ENCODE measurements at regions not wholly inside any gene's neighbourhood (a gene's known extent, or its start where the extent isn't known, plus 50 kb on each side); places are given as distances from the start of the nearest gene placed in this dataset.

GRCh38 chr15:45871121-45871855 is 236.5 kb downstream of the SQOR start:
- no peak for TF ChIP-seq EZH2 (optimal IDR thresholded peaks at IDR 0.05; ENCODE audit: low read depth, low read length)
- no peak for TF ChIP-seq EZH2phosphoT487 (IDR thresholded peaks at IDR 0.05; ENCODE audit: low read length)

Measured in MM.1S (cell line).